K562 (cell line): ENCODE measurements at regions not wholly inside any gene's neighbourhood (a gene's known extent, or its start where the extent isn't known, plus 50 kb on each side); places are given as distances from the start of the nearest gene placed in this dataset.

Experiments
- ATAC-seq: fragments of 200-7000 bp; cut with Tn5 transposase; 3 replicates; pipeline ENCODE4 v1.9.1; 2020; ENCODE audit warnings: moderate library complexity
- BruUV-seq: library from RNA; stranded (reverse); fragments of 400-500 nt; replicated peaks from 2 replicates; lab custom pipeline; 2021; lab: Mats Ljungman, UMichigan
- CTCF ChIA-PET: fragments of 300-600 bp; formaldehyde crosslinking; extraction: SDS; loops from one replicate; lab custom pipeline; 2021; ENCODE audit warnings: low intra/inter-chr PET ratio; lab: Yijun Ruan, JAX
- POLR2A ChIA-PET: fragments of 300-600, 350-650 bp; sonication (Branson Sonifier 250); formaldehyde crosslinking; extraction: SDS; loops from one replicate; lab custom pipeline; 2021; ENCODE audit warnings: antibody characterized with exemption, inconsistent platforms; lab: Yijun Ruan, JAX
- DNase-seq, 4 experiments: peaks; one replicate each; pipeline versions ENCODE4 v3.0.0 to v3.0.0-alpha.2; 2011 to 2018; ENCODE audit warnings: low spot score in 3 of 4, mixed read lengths in 3 of 4; ENCODE audit errors: extremely low read depth in 1 of 4
- FAIRE-seq: peaks from 2 replicates; lab custom pipeline; 2011; peaks lifted over from hg19 to GRCh38; lab: Jason Lieb, UNC
- H2AFZ ChIP-seq: 2 replicates; pipeline ENCODE4 v1.6.0; 2011; ENCODE audit warnings: low read depth, low read length, control low read depth, inconsistent platforms
- H3K27ac ChIP-seq: fragments of 200-600 bp; 3 replicates; pipeline ENCODE4 v1.8.0; 2011; ENCODE audit warnings: low read depth, mild to moderate bottlenecking, control low read depth, inconsistent platforms, low read length, moderate library complexity, mixed read lengths; ENCODE audit errors: extremely low read depth
- H3K27me3 ChIP-seq, 2 experiments: fragments of 300-600 bp in 1 of 2; 2 replicates in 1 of 2; 3 replicates in 1 of 2; pipeline versions ENCODE4 v1.6.0 to v1.8.0; 2011; ENCODE audit warnings: inconsistent platforms in 2 of 2, low read length in 2 of 2, mild to moderate bottlenecking in 1 of 2, mixed read lengths in 1 of 2, moderate library complexity in 1 of 2; ENCODE audit not compliant: control insufficient read depth in 2 of 2, insufficient read depth in 2 of 2
- H3K36me3 ChIP-seq: fragments of 300-600 bp; 3 replicates; pipeline ENCODE4 v1.8.0; 2011; ENCODE audit warnings: mild to moderate bottlenecking, low read length, inconsistent platforms; ENCODE audit not compliant: control insufficient read depth, insufficient read depth
- H3K4me1 ChIP-seq, 2 experiments: fragments of 200-600 bp in 1 of 2; replicated peaks in 1 of 2; 2 replicates in 1 of 2; 3 replicates in 1 of 2; pipeline versions ENCODE4 v1.5.1 to v1.8.0; 2011; ENCODE audit warnings: inconsistent platforms in 2 of 2, low read length in 2 of 2, mild to moderate bottlenecking in 1 of 2, mixed read lengths in 1 of 2, moderate library complexity in 1 of 2; ENCODE audit not compliant: control insufficient read depth in 2 of 2, insufficient read depth in 2 of 2
- H3K4me2 ChIP-seq: 2 replicates; pipeline ENCODE4 v1.6.1; 2011; ENCODE audit warnings: low read length, control low read depth, inconsistent platforms, mixed read lengths; ENCODE audit not compliant: insufficient read depth
- H3K4me3 ChIP-seq: fragments of 200-600 bp; sonication (generic), shearing (Covaris generic); 2 replicates; pipeline ENCODE4 v1.5.1; 2016; ENCODE audit warnings: control low read depth, inconsistent platforms
- H3K79me2 ChIP-seq: fragments of 200-600 bp; 3 replicates; pipeline ENCODE4 v1.8.0; 2011; ENCODE audit warnings: low read length, inconsistent platforms; ENCODE audit not compliant: control insufficient read depth, insufficient read depth
- H3K9ac ChIP-seq, 2 experiments: 2 replicates each; pipeline versions ENCODE4 v1.6.0 to v1.6.1; 2011; ENCODE audit warnings: low read depth in 2 of 2, low read length in 2 of 2, control low read depth in 1 of 2, inconsistent platforms in 1 of 2, mild to moderate bottlenecking in 1 of 2, mixed read lengths in 1 of 2; ENCODE audit not compliant: insufficient read depth in 1 of 2
- H3K9me1 ChIP-seq: one replicate; pipeline ENCODE4 v1.6.0; 2011; ENCODE audit warnings: inconsistent platforms, mild to moderate bottlenecking, low read length, moderate library complexity; ENCODE audit not compliant: control insufficient read depth, insufficient read depth
- H3K9me3 ChIP-seq: replicated peaks from 2 replicates; pipeline ENCODE4 v1.5.1; 2011; ENCODE audit warnings: low read depth, low read length, inconsistent platforms; ENCODE audit not compliant: control insufficient read depth, insufficient read depth
- H4K20me1 ChIP-seq: replicated peaks from 2 replicates; pipeline ENCODE4 v1.6.1; 2011; ENCODE audit warnings: low read length, inconsistent platforms, mixed read lengths; ENCODE audit not compliant: control insufficient read depth, insufficient read depth
- CEBPB ChIP-seq: fragments of 450-650 bp; IDR thresholded peaks from 2 replicates; pipeline ENCODE4 v1.6.1; 2016; ENCODE audit warnings: missing genetic modification characterization, missing compliant biosample characterization
- CEBPG ChIP-seq, 3 experiments: fragments of 200-800 bp in 1 of 3; sonication (Bioruptor generic) in 1 of 3; sonication (generic) in 1 of 3; formaldehyde crosslinking in 1 of 3; IDR thresholded peaks in 2 of 3; conservative IDR thresholded peaks in 1 of 3; 2 replicates each; pipeline versions ENCODE4 v1.6.1 to v1.8.0; 2016 to 2022; ENCODE audit warnings: missing compliant biosample characterization in 2 of 3, missing genetic modification characterization in 2 of 3, mild to moderate bottlenecking in 1 of 3, missing genetic modification reagents in 1 of 3
- CREM ChIP-seq: IDR thresholded peaks from 2 replicates; pipeline ENCODE4 v1.6.1; 2014; ENCODE audit warnings: antibody characterized with exemption, low read depth
- HNRNPK ChIP-seq: fragments of 200-400 bp; formaldehyde crosslinking; IDR thresholded peaks from one replicate; pipeline ENCODE4 v1.6.1; 2018; ENCODE audit warnings: mild to moderate bottlenecking, low read depth, low read length; ENCODE audit not compliant: poor library complexity, severe bottlenecking
- JUND ChIP-seq, 2 experiments: IDR thresholded peaks; 2 replicates in 1 of 2; 3 replicates in 1 of 2; pipeline ENCODE4 v1.6.1; 2011; ENCODE audit warnings: borderline replicate concordance in 2 of 2, low read depth in 2 of 2, low read length in 2 of 2, improper control_type of control experiment in 1 of 2, missing biosample characterization in 1 of 2, missing genetic modification characterization in 1 of 2, missing genetic modification reagents in 1 of 2
- MEF2D ChIP-seq: conservative IDR thresholded peaks from 2 replicates; pipeline ENCODE4 v1.6.1; 2016; ENCODE audit warnings: low read depth, missing genetic modification characterization, missing compliant biosample characterization
- PTRF ChIP-seq: fragments of 450-650 bp; IDR thresholded peaks from 2 replicates; pipeline ENCODE4 v1.6.1; 2016; ENCODE audit warnings: mild to moderate bottlenecking, missing genetic modification characterization, missing compliant biosample characterization
- RFX5 ChIP-seq: IDR thresholded peaks from 2 replicates; pipeline ENCODE4 v1.6.1; 2011; ENCODE audit warnings: low read depth, mild to moderate bottlenecking, improper control_type of control experiment, low read length
- SAFB2 ChIP-seq: fragments of 200-400 bp; formaldehyde crosslinking; IDR thresholded peaks from 2 replicates; pipeline ENCODE4 v1.6.1; 2018; ENCODE audit warnings: borderline replicate concordance, low read length, low read depth, moderate library complexity; ENCODE audit not compliant: severe bottlenecking
- SMAD1 ChIP-seq: fragments of 150-350 bp; IDR thresholded peaks from 2 replicates; pipeline ENCODE4 v1.6.1; 2014; ENCODE audit warnings: low read length, low read depth; ENCODE audit not compliant: partially characterized antibody
- ZFP1 ChIP-seq: fragments of 450-650 bp; formaldehyde crosslinking; IDR thresholded peaks from 2 replicates; pipeline ENCODE4 v1.4.0; 2020; ENCODE audit warnings: mild to moderate bottlenecking, mixed read lengths
- WGBS: fragments of 100-300 bp; shearing (Covaris generic); methylation state at CpG from one replicate; pipeline ENCODE4 v1.1.6; 2016; ENCODE audit warnings: low coverage, mixed read lengths; ENCODE audit not compliant: insufficient coverage; ENCODE audit errors: missing lambda C conversion rate; 5-methylcytosine and 5-hydroxymethylcytosine counted together
- in situ Hi-C: fragments of 300-500 bp; cut with MboI; formaldehyde crosslinking; loops from 4 replicates; pipeline ENCODE4 v1.15.0; 2018; ENCODE audit warnings: inconsistent platforms, mixed read lengths
- intact Hi-C: fragments of 100-400 bp; cut with micrococcal nuclease; formaldehyde crosslinking; loops from 2 replicates; pipeline ENCODE4 v1.14.2; 2022
- TF ChIP-seq, protein P1 (sequence below): fragments of 450-650 bp; IDR thresholded peaks from 2 replicates; pipeline ENCODE4 v1.6.1; 2016
- TF ChIP-seq, protein P2 (sequence below): fragments of 250-450 bp; sonication (Bioruptor Pico); IDR thresholded peaks from 2 replicates; pipeline ENCODE4 v1.8.0; 2021; ENCODE audit warnings: moderate library complexity, mild to moderate bottlenecking, inconsistent platforms
- TF ChIP-seq, protein P3 (sequence below): fragments of 450-650 bp; IDR thresholded peaks from 2 replicates; pipeline ENCODE4 v1.6.1; 2016; ENCODE audit warnings: missing biosample characterization, missing genetic modification characterization

DNA sequence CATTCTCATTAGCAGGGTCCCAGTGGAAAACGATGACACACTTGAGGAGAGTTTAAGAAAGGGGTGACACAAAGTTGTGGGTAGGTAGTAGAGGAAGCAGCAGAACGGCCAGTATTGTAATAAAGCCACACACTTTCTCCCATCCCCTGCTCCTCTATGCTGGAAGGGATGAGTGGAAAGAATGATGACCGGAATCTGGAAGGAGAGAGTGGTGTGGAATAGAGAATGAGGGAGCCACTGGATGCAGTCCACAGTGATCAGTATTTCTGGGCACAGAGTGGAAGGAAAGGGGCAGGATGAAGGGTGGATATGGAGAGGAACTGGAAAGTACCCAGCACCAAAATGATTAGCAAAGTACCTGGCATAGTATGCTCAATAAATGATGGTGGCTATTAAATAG lies 133.8 kb upstream of the DAB2 start (continued):
- TF ChIP-seq, protein P1, sequence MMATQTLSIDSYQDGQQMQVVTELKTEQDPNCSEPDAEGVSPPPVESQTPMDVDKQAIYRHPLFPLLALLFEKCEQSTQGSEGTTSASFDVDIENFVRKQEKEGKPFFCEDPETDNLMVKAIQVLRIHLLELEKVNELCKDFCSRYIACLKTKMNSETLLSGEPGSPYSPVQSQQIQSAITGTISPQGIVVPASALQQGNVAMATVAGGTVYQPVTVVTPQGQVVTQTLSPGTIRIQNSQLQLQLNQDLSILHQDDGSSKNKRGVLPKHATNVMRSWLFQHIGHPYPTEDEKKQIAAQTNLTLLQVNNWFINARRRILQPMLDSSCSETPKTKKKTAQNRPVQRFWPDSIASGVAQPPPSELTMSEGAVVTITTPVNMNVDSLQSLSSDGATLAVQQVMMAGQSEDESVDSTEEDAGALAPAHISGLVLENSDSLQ: no peak
- TF ChIP-seq MEF2D (tag): no peak

DNA sequence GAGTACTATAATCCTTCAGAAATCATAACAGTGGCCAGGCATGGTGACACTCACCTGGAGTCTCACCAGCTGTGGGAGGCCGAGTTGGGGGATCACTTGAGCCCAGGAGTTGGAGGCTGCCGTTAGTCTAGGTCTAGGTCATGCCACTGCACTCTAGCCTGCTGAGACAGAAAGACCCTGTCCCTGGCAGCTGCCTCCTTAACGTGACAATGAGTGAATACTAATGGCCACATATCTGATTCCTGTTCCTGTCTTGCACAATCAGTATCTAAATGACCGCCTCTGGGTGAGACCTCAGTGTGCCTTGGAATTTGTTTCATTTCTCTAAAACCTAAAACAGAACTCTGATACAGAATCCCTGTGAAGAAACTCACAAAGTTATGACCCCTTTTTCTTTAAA lies 131.0 kb upstream of the DAB2 start:
- FAIRE-seq (no peak), ATAC-seq (no peak), DNase-seq (no peak)
- Histone ChIP-seq H3K79me2 (no peaks in the 10 kb centered on the region), H3K9me1 (no peaks in the 10 kb centered on the region), H3K27ac (no peak overlapping the region), H3K9ac (no peak overlapping the region), H3K27me3 (peaks cover 10 to 11% of the 10 kb centered on the region in 2 experiments; a peak in 4 of 5 replicates), H3K4me3 (no peak overlapping the region), H3K4me1 (no peaks in the 10 kb centered on the region), H2AFZ (no peak overlapping the region), H3K9me3 (no peaks in the 10 kb centered on the region), H3K36me3 (no peaks in the 10 kb centered on the region), H4K20me1 (no peaks in the 10 kb centered on the region), H3K4me2 (no peak overlapping the region)
- TF ChIP-seq, protein P2, sequence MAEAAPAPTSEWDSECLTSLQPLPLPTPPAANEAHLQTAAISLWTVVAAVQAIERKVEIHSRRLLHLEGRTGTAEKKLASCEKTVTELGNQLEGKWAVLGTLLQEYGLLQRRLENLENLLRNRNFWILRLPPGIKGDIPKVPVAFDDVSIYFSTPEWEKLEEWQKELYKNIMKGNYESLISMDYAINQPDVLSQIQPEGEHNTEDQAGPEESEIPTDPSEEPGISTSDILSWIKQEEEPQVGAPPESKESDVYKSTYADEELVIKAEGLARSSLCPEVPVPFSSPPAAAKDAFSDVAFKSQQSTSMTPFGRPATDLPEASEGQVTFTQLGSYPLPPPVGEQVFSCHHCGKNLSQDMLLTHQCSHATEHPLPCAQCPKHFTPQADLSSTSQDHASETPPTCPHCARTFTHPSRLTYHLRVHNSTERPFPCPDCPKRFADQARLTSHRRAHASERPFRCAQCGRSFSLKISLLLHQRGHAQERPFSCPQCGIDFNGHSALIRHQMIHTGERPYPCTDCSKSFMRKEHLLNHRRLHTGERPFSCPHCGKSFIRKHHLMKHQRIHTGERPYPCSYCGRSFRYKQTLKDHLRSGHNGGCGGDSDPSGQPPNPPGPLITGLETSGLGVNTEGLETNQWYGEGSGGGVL (CRISPR knock-in tag): no peak
- TF ChIP-seq PTRF (tag) (no peak), RFX5 (no peak), HNRNPK (no peak), JUND (IDR thresholded peaks at IDR 0.05; ENCODE audit: borderline replicate concordance, low read depth, low read length) (no peak), JUND (tag; IDR thresholded peaks at IDR 0.05; ENCODE audit: borderline replicate concordance, low read depth, low read length) (no peak), ZFP1 (CRISPR knock-in tag) (no peak), CREM (no peak), SMAD1 (no peak), SAFB2 (no peak), CEBPB (peak; percentile 62), CEBPG (CRISPR knock-in tag; IDR thresholded peaks at IDR 0.05) (no peak), CEBPG (tag; conservative IDR thresholded peaks at IDR 0.05 in 1 of 2, IDR thresholded peaks at IDR 0.05 in 1 of 2) (peak in 1 of 2 experiments; percentile 57; a peak in 1 of 4 replicates)
- TF ChIP-seq, protein P3, sequence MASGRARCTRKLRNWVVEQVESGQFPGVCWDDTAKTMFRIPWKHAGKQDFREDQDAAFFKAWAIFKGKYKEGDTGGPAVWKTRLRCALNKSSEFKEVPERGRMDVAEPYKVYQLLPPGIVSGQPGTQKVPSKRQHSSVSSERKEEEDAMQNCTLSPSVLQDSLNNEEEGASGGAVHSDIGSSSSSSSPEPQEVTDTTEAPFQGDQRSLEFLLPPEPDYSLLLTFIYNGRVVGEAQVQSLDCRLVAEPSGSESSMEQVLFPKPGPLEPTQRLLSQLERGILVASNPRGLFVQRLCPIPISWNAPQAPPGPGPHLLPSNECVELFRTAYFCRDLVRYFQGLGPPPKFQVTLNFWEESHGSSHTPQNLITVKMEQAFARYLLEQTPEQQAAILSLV (tag): no peak
- intact Hi-C loops: no loop called here
- WGBS: 2% methylated on average over 4 of the region's 4 CpGs
- CTCF ChIA-PET: no interaction called here
- POLR2A ChIA-PET: no interaction called here
- BruUV-seq: no TSS peak
- in situ Hi-C loops: loop anchor here (10.0 kb wide), 1 partner anchor 341 kb away; the partner anchor contains the start of gene FYB1
